ENCODE measurements at regions not wholly inside any gene's neighbourhood (a gene's known extent, or its start where the extent isn't known, plus 50 kb on each side); places are given as distances from the start of the nearest gene placed in this dataset.

GRCh38 chr5:109942646-109943045, 252.9 kb downstream of the MAN2A1 start:
- H2AK5ac ChIP-seq (ENCODE audit: insufficient read length, low read length) = no peak overlapping the region
- Mint-ChIP-seq H3K36me3 (ENCODE audit: insufficient read depth in 1 of 3, low read depth in 3 of 3) (0 out of 7 replicates have a peak, but pooled peaks cover 0 to 3% (median 0%) of the 10 kb centered on the region in 3 experiments), H3K4me3 (no peak overlapping the region), H3K9me3 (peaks cover 3 to 11% of the 10 kb centered on the region in 2 experiments; a peak in 2 of 5 replicates), H3K27ac (no peak overlapping the region), H3K27me3 (ENCODE audit: low read depth) (peaks cover 8% of the 10 kb centered on the region), H3K4me1 (peaks cover 10 to 16% of the 10 kb centered on the region in 2 experiments; a peak in 3 of 4 replicates)
- H2AFZ ChIP-seq (ENCODE audit: low read length) = no peak overlapping the region
- H3K4me2 ChIP-seq (ENCODE audit: insufficient read depth, insufficient read length, low read length) = no peak overlapping the region
- no peak overlapping the region for H4K5ac ChIP-seq (ENCODE audit: insufficient read length, low read depth, low read length)
- H3T11ph ChIP-seq (ENCODE audit: low read length) = no peak overlapping the region
- no peak overlapping the region for H3K56ac ChIP-seq (ENCODE audit: insufficient read length, low read depth, low read length)
- TF ChIP-seq CTCF (conservative IDR thresholded peaks at IDR 0.05) = no peak
- no peak overlapping the region for H2BK20ac ChIP-seq (ENCODE audit: low read depth, low read length, poor library complexity, severe bottlenecking)
- no peak overlapping the region for H2BK15ac ChIP-seq (ENCODE audit: low read depth, low read length)
- no peaks in the 10 kb centered on the region for H3K4me1 ChIP-seq (ENCODE audit: insufficient read depth, low read length)
- H3K27me3 ChIP-seq (ENCODE audit: insufficient read depth, low read length) = no peaks in the 10 kb centered on the region
- H3K14ac ChIP-seq (ENCODE audit: insufficient read depth, low read length) = no peak overlapping the region
- no peak overlapping the region for H3K23ac ChIP-seq (ENCODE audit: insufficient read length, low read depth, low read length)
- H2BK120ac ChIP-seq (ENCODE audit: low read depth, low read length, poor library complexity, severe bottlenecking) = no peak overlapping the region
- no peaks in the 10 kb centered on the region for H4K20me1 ChIP-seq (ENCODE audit: control insufficient read depth, insufficient read depth, insufficient read length)
- no peak overlapping the region for H4K8ac ChIP-seq (replicated peaks; ENCODE audit: insufficient read length, low read depth, low read length)
- no peak overlapping the region for H2BK12ac ChIP-seq (ENCODE audit: insufficient read length, low read depth, low read length)
- no peaks in the 10 kb centered on the region for H3K79me1 ChIP-seq (ENCODE audit: insufficient read depth, low read depth, low read length, poor library complexity, severe bottlenecking)
- no peaks in the 10 kb centered on the region for H3K23me2 ChIP-seq (ENCODE audit: insufficient read length, low read depth, low read length, poor library complexity, severe bottlenecking)
- no peak overlapping the region for H3K18ac ChIP-seq (ENCODE audit: insufficient read length, low read depth, low read length)
- no peaks in the 10 kb centered on the region for H3K79me2 ChIP-seq (ENCODE audit: insufficient read depth, low read length)
- H3K9me3 ChIP-seq (ENCODE audit: control insufficient read depth, low read depth, low read length) = no peaks in the 10 kb centered on the region
- no peak overlapping the region for H3K9ac ChIP-seq (ENCODE audit: extremely low read depth, insufficient read length, low read length)
- no peak overlapping the region for H3K27ac ChIP-seq (ENCODE audit: insufficient read length, low read depth, low read length)
- H4K91ac ChIP-seq (ENCODE audit: insufficient read length, low read depth, low read length) = no peak overlapping the region
- DNase-seq = no peak
- H3K4ac ChIP-seq (ENCODE audit: low read depth, low read length) = no peak overlapping the region
- H2BK5ac ChIP-seq (ENCODE audit: insufficient read length, low read length) = no peak overlapping the region
- no CpG with 5 or more reads among the region's 1 CpG for WGBS (ENCODE audit: extremely low coverage, insufficient read length, low lambda C conversion rate)

Measured in H9 (cell line).